ENCODE measurements at regions not wholly inside any gene's neighbourhood (a gene's known extent, or its start where the extent isn't known, plus 50 kb on each side); places are given as distances from the start of the nearest gene placed in this dataset.

DNA sequence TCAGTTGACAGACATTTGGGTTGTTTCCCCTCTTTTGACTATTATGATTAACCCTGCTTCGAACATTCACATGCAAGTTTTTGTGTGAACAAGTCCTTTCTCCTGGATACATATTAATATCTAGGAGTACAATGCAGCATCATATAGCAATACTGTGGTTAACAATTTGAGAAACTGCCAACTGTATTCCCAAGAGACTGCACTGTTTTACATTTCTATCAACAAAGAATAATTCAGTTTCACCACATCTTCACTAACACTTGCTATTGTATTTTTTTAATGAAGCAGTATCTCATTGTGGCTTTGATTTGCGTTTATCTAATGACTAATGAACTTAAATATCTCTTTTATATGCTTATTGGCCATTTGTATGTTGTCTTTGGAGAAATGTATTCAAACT is 184.6 kb upstream of the NBEA start:
- Histone ChIP-seq H3K4me2 (ENCODE audit: low read depth, low read length) (no peak overlapping the region), H3K18ac (ENCODE audit: low read depth, low read length) (no peak overlapping the region), H3K56ac (ENCODE audit: extremely low read depth, insufficient read depth, low read length) (no peak overlapping the region), H3K4ac (ENCODE audit: low read depth, low read length) (no peak overlapping the region), H4K8ac (ENCODE audit: low read depth in 2 of 2, low read length in 2 of 2) (no peak overlapping the region), H4K20me1 (ENCODE audit: insufficient read depth, low read length) (no peaks in the 10 kb centered on the region), H4K5ac (ENCODE audit: low read depth, low read length) (no peak overlapping the region), H3K79me1 (ENCODE audit: low read depth in 1 of 2, low read length in 2 of 2) (no peaks in the 10 kb centered on the region), H2BK20ac (ENCODE audit: low read depth, low read length) (no peak overlapping the region), H3K27me3 (ENCODE audit: control insufficient read depth, insufficient read depth, low read length) (no peaks in the 10 kb centered on the region), H2BK5ac (ENCODE audit: low read depth, low read length, poor library complexity, severe bottlenecking) (no peak overlapping the region), H3K9me1 (ENCODE audit: insufficient read depth, low read length) (no peaks in the 10 kb centered on the region), H3K9me3 (ENCODE audit: control insufficient read depth, insufficient read depth, low read length) (no peaks in the 10 kb centered on the region), H3K36me3 (ENCODE audit: control insufficient read depth, insufficient read depth, low read length) (no peaks in the 10 kb centered on the region), H3K9ac (ENCODE audit: low read depth, low read length) (no peak overlapping the region), H2BK15ac (ENCODE audit: low read depth, low read length) (no peak overlapping the region), H4K91ac (ENCODE audit: insufficient read depth, low read depth, low read length) (no peak overlapping the region), H2AK9ac (replicated peaks; ENCODE audit: low read depth, low read length, poor library complexity) (no peak overlapping the region), H3K4me3 (ENCODE audit: insufficient read depth, low read depth, low read length) (no peak overlapping the region), H2AK5ac (ENCODE audit: low read depth, low read length) (no peak overlapping the region), H3K4me1 (ENCODE audit: control insufficient read depth, insufficient read depth, low read length) (no peaks in the 10 kb centered on the region), H2AFZ (replicated peaks; ENCODE audit: low read length, poor library complexity) (no peak overlapping the region), H3K27ac (ENCODE audit: insufficient read depth, low read length) (no peak overlapping the region), H3K14ac (replicated peaks; ENCODE audit: low read depth, low read length) (no peak overlapping the region), H2BK120ac (ENCODE audit: low read depth, low read length) (no peak overlapping the region), H3K23ac (ENCODE audit: low read depth, low read length) (no peak overlapping the region)
- ATAC-seq (ENCODE audit: low read depth) (no peak), DNase-seq (no peak)
- intact Hi-C loops (cut with micrococcal nuclease) = no loop called here
- no TSS peak for BruUV-seq (replicated peaks)
- TF ChIP-seq MXI1 (IDR thresholded peaks at IDR 0.05; ENCODE audit: borderline replicate concordance, low read depth, low read length) (no peak), CEBPB (IDR thresholded peaks at IDR 0.05; ENCODE audit: low read depth, low read length) (no peak), NFE2L2 (IDR thresholded peaks at IDR 0.05; ENCODE audit: low read depth, low read length) (no peak), SMC3 (IDR thresholded peaks at IDR 0.05; ENCODE audit: low read depth, low read length) (no peak), MAZ (IDR thresholded peaks at IDR 0.05; ENCODE audit: borderline replicate concordance, low read depth, low read length) (no peak), BHLHE40 (IDR thresholded peaks at IDR 0.05; ENCODE audit: low read depth, low read length) (no peak), FOS (IDR thresholded peaks at IDR 0.05; ENCODE audit: low read depth, low read length) (no peak), POLR2A (IDR thresholded peaks at IDR 0.05; ENCODE audit: low read depth, low read length) (no peak), CHD1 (IDR thresholded peaks at IDR 0.05; ENCODE audit: low read depth, low read length) (no peak), RAD21 (IDR thresholded peaks at IDR 0.05; ENCODE audit: low read length) (no peak), RFX5 (IDR thresholded peaks at IDR 0.05; ENCODE audit: low read depth, low read length) (no peak), RCOR1 (IDR thresholded peaks at IDR 0.05; ENCODE audit: insufficient replicate concordance, low read length) (no peak), MAFK (IDR thresholded peaks at IDR 0.05; ENCODE audit: low read depth, low read length) (no peak)
- TF ChIP-seq, protein P1, sequence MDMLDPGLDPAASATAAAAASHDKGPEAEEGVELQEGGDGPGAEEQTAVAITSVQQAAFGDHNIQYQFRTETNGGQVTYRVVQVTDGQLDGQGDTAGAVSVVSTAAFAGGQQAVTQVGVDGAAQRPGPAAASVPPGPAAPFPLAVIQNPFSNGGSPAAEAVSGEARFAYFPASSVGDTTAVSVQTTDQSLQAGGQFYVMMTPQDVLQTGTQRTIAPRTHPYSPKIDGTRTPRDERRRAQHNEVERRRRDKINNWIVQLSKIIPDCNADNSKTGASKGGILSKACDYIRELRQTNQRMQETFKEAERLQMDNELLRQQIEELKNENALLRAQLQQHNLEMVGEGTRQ (IDR thresholded peaks at IDR 0.05; ENCODE audit: low read depth, low read length) = no peak
- TF ChIP-seq, protein P2, sequence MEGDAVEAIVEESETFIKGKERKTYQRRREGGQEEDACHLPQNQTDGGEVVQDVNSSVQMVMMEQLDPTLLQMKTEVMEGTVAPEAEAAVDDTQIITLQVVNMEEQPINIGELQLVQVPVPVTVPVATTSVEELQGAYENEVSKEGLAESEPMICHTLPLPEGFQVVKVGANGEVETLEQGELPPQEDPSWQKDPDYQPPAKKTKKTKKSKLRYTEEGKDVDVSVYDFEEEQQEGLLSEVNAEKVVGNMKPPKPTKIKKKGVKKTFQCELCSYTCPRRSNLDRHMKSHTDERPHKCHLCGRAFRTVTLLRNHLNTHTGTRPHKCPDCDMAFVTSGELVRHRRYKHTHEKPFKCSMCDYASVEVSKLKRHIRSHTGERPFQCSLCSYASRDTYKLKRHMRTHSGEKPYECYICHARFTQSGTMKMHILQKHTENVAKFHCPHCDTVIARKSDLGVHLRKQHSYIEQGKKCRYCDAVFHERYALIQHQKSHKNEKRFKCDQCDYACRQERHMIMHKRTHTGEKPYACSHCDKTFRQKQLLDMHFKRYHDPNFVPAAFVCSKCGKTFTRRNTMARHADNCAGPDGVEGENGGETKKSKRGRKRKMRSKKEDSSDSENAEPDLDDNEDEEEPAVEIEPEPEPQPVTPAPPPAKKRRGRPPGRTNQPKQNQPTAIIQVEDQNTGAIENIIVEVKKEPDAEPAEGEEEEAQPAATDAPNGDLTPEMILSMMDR (conservative IDR thresholded peaks at IDR 0.05; ENCODE audit: low read depth, low read length) = no peak
- TF ChIP-seq, protein P3, sequence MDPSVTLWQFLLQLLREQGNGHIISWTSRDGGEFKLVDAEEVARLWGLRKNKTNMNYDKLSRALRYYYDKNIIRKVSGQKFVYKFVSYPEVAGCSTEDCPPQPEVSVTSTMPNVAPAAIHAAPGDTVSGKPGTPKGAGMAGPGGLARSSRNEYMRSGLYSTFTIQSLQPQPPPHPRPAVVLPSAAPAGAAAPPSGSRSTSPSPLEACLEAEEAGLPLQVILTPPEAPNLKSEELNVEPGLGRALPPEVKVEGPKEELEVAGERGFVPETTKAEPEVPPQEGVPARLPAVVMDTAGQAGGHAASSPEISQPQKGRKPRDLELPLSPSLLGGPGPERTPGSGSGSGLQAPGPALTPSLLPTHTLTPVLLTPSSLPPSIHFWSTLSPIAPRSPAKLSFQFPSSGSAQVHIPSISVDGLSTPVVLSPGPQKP (IDR thresholded peaks at IDR 0.05; ENCODE audit: borderline replicate concordance, low read depth, low read length) = no peak
- no CpG with 5 or more reads among the region's 2 CpGs for WGBS, 2 experiments (ENCODE audit: extremely low coverage in 2 of 2, insufficient read length in 1 of 2)
- in situ Hi-C loops (cut with MboI; ENCODE audit: low sequenced_read_pairs) = no loop called here
- ChIA-PET CTCF (no interaction called here), POLR2A (ENCODE audit: unreplicated experiment) (no interaction called here)
- dilution Hi-C loops (cut with HindIII; ENCODE audit: low sequenced_read_pairs, unreplicated experiment) = no loop called here

All from IMR-90 (cell line).